Calu3 (cell line): ENCODE measurements at regions not wholly inside any gene's neighbourhood (a gene's known extent, or its start where the extent isn't known, plus 50 kb on each side); places are given as distances from the start of the nearest gene placed in this dataset.

Source experiments
- BruUV-seq: library from RNA; stranded (reverse); fragments of 400-500 nt; replicated peaks from 2 replicates; lab custom pipeline; 2021; lab: Mats Ljungman, UMichigan
- CTCF ChIA-PET: fragments of 300-600 bp; sonication (Branson Sonifier 250); formaldehyde crosslinking; loops from one replicate; lab custom pipeline; 2022; ENCODE audit warnings: antibody characterized with exemption; lab: Charles Lee
- DNase-seq: peaks from one replicate; pipeline ENCODE4 v3.0.0; 2022
- H3K27ac Mint-ChIP-seq: one replicate; pipeline ENCODE4 v1.8.0; 2022; ENCODE audit warnings: mixed read lengths; ENCODE audit not compliant: unreplicated experiment
- H3K27me3 Mint-ChIP-seq: one replicate; pipeline ENCODE4 v1.8.0; 2022; ENCODE audit warnings: mixed read lengths; ENCODE audit not compliant: unreplicated experiment
- H3K36me3 Mint-ChIP-seq: one replicate; pipeline ENCODE4 v1.8.0; 2022; ENCODE audit warnings: mild to moderate bottlenecking, moderate library complexity, mixed read lengths; ENCODE audit not compliant: insufficient read depth, unreplicated experiment
- H3K4me1 Mint-ChIP-seq: one replicate; pipeline ENCODE4 v1.8.0; 2022; ENCODE audit warnings: mild to moderate bottlenecking, low read depth, mixed read lengths; ENCODE audit not compliant: unreplicated experiment
- H3K4me3 Mint-ChIP-seq: one replicate; pipeline ENCODE4 v1.8.0; 2022; ENCODE audit warnings: mild to moderate bottlenecking, low read depth, moderate library complexity, mixed read lengths; ENCODE audit not compliant: unreplicated experiment
- H3K9me3 Mint-ChIP-seq: one replicate; pipeline ENCODE4 v1.8.0; 2022; ENCODE audit warnings: low read depth, mixed read lengths; ENCODE audit not compliant: unreplicated experiment
- CTCF ChIP-seq: fragments of 200-600 bp; IDR thresholded peaks from one replicate; pipeline ENCODE4 v1.8.0; 2022; ENCODE audit warnings: antibody characterized with exemption; ENCODE audit not compliant: unreplicated experiment
- intact Hi-C: fragments of 100-400 bp; cut with micrococcal nuclease; formaldehyde crosslinking; loops from one replicate; pipeline ENCODE4 v1.10.0; 2022; ENCODE audit not compliant: unreplicated experiment

GRCh38 chr17:56011406-56012131, 141.7 kb upstream of the ANKFN1 start:
- no peaks in the 10 kb centered on the region for H3K36me3 Mint-ChIP-seq
- intact Hi-C loops: no loop called here
- CTCF ChIA-PET: no interaction called here
- H3K4me1 Mint-ChIP-seq: no peaks in the 10 kb centered on the region
- H3K9me3 Mint-ChIP-seq: no peaks in the 10 kb centered on the region
- H3K27me3 Mint-ChIP-seq: peaks cover 2% of the 10 kb centered on the region
- TF ChIP-seq CTCF: no peak
- no peak overlapping the region for H3K4me3 Mint-ChIP-seq
- no peak for DNase-seq
- no peak overlapping the region for H3K27ac Mint-ChIP-seq
- BruUV-seq: no TSS peak

- BruUV-seq: no TSS peak
- no peak overlapping the region for H3K27ac Mint-ChIP-seq
- CTCF ChIA-PET: no interaction called here
- peaks cover 16% of the 10 kb centered on the region for H3K27me3 Mint-ChIP-seq
- peaks cover 5% of the 10 kb centered on the region for H3K9me3 Mint-ChIP-seq
- no peak for DNase-seq
- H3K36me3 Mint-ChIP-seq: no peaks in the 10 kb centered on the region
- H3K4me1 Mint-ChIP-seq: peaks cover 8% of the 10 kb centered on the region
- no peak overlapping the region for H3K4me3 Mint-ChIP-seq
- no peak for TF ChIP-seq CTCF
- intact Hi-C loops: no loop called here
These were observed 135.1 kb upstream of the ANKFN1 start for GRCh38 chr17:56018211-56018610.

GRCh38 chr17:56020369-56020768, 132.9 kb upstream of the ANKFN1 start:
- H3K4me1 Mint-ChIP-seq: peaks cover 8% of the 10 kb centered on the region
- no TSS peak for BruUV-seq
- H3K27me3 Mint-ChIP-seq: peaks cover 16% of the 10 kb centered on the region
- intact Hi-C loops: no loop called here
- peaks cover 5% of the 10 kb centered on the region for H3K9me3 Mint-ChIP-seq
- no peaks in the 10 kb centered on the region for H3K36me3 Mint-ChIP-seq
- no peak for DNase-seq
- CTCF ChIA-PET: interaction anchor here (0.6 kb wide), 1 partner anchor 1907 kb away, joined by 3 read pairs; no protein-coding TSS in a partner anchor
- TF ChIP-seq CTCF: no peak
- no peak overlapping the region for H3K27ac Mint-ChIP-seq
- no peak overlapping the region for H3K4me3 Mint-ChIP-seq

GRCh38 chr17:56021681-56022190, 131.5 kb upstream of the ANKFN1 start:
- H3K9me3 Mint-ChIP-seq: peaks cover 5% of the 10 kb centered on the region
- peaks cover 8% of the 10 kb centered on the region for H3K4me1 Mint-ChIP-seq
- CTCF ChIA-PET: no interaction called here
- no TSS peak for BruUV-seq
- no peaks in the 10 kb centered on the region for H3K36me3 Mint-ChIP-seq
- TF ChIP-seq CTCF: no peak
- H3K27ac Mint-ChIP-seq: no peak overlapping the region
- intact Hi-C loops: no loop called here
- DNase-seq: no peak
- H3K4me3 Mint-ChIP-seq: no peak overlapping the region
- peaks cover 12% of the 10 kb centered on the region for H3K27me3 Mint-ChIP-seq
